ENCODE measurements at regions not wholly inside any gene's neighbourhood (a gene's known extent, or its start where the extent isn't known, plus 50 kb on each side); places are given as distances from the start of the nearest gene placed in this dataset.
"Not testable (repeated sequence)": the region's sequence is repeated elsewhere in the genome, so short reads cannot be mapped to it uniquely, and the experiment has no call there.

GRCh38 chr15:20060838-20061237, 480.8 kb downstream of the GOLGA6L6 start:
- TF ChIP-seq FOXM1 (IDR thresholded peaks at IDR 0.05; ENCODE audit: low read depth); RFX5 (IDR thresholded peaks at IDR 0.05; ENCODE audit: low read length); REST (IDR thresholded peaks at IDR 0.05; ENCODE audit: low read depth, low read length); JUND (IDR thresholded peaks at IDR 0.05); CTCF (IDR thresholded peaks at IDR 0.05); SIN3A (IDR thresholded peaks at IDR 0.05; ENCODE audit: borderline replicate concordance, low read depth, low read length); TAF1 (IDR thresholded peaks at IDR 0.05; ENCODE audit: borderline replicate concordance, low read depth, low read length); POLR2AphosphoS5 (IDR thresholded peaks at IDR 0.05; ENCODE audit: low read depth, low read length); MEF2A (IDR thresholded peaks at IDR 0.05; ENCODE audit: borderline replicate concordance, low read depth); CHD2 (IDR thresholded peaks at IDR 0.05; ENCODE audit: low read length, partially characterized antibody); ZBTB33 (IDR thresholded peaks at IDR 0.05; ENCODE audit: borderline replicate concordance, low read depth): not testable (repeated sequence)
